Stimulated activated CD4-positive, alpha-beta T cell treated with anti-CD3 and anti-CD28 coated beads, Interleukin-4, amount 100 ng/mL, for 1 hour (primary cell): ENCODE measurements at regions not wholly inside any gene's neighbourhood (a gene's known extent, or its start where the extent isn't known, plus 50 kb on each side); places are given as distances from the start of the nearest gene placed in this dataset.

Source experiments
- DNase-seq: peaks from one replicate; pipeline ENCODE4 v3.0.0-alpha.2; 2020

DNA sequence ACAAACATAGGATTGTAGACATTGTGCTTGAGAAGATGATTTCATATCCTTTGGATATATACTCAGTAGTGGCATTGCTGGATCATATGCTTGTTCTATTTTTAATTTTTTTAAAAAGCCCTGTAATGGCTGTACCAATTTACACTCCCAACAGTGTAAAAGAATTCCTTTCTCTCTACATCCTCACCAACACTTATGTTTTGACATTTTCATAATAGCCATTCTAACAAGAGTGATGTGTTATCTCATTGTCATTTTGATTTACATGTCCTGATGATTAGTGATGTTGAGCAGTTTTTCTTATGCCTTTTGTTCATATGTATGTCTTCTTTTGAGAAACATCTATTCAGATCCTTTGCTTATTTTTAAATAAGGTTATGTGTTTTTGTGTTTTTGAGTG is 1039.2 kb upstream of the GOT2 start:
- DNase-seq = no peak

DNA sequence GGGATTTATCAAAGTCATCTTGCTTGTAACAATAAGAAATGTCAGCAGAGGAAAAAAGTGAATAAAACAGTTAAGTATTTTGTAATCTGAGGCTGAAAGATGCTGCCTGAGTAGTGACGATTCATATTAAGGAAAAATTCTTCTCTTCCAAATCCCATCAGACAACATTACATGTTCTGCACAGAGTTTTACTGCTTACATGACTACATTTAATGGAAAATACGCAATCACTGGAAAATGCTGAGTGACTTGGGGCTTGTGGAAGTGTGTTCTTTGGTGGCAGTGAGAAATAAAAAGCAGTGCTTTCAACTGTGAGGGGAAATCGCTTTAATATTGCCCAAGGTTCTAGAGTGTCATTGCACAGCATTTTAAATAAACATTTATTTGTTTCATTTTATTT is 1025.2 kb upstream of the GOT2 start:
- no peak for DNase-seq

GRCh38 chr16:59758848-59759247 is 1024.7 kb upstream of the GOT2 start:
- no peak for DNase-seq

DNA sequence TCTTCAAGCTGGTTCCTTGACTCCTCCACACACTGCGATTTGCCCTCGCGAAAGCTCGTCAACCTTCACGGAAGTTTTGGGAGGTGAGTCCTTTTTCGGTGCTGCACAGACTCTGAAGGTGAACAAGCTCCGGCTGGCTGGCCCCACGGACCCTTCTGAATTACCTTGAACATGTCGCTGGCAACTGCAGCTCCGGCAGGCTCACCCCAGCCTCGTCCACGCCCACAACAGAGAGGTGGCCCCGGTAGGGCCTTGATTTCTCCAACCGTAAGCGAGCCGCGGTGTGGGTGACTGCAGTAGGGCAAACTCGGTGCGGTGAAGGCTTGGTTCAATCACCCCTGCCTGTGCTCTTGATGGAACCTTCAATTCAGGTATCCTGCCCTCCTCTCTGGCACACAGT is 1020.7 kb upstream of the GOT2 start:
- no peak for DNase-seq

DNA sequence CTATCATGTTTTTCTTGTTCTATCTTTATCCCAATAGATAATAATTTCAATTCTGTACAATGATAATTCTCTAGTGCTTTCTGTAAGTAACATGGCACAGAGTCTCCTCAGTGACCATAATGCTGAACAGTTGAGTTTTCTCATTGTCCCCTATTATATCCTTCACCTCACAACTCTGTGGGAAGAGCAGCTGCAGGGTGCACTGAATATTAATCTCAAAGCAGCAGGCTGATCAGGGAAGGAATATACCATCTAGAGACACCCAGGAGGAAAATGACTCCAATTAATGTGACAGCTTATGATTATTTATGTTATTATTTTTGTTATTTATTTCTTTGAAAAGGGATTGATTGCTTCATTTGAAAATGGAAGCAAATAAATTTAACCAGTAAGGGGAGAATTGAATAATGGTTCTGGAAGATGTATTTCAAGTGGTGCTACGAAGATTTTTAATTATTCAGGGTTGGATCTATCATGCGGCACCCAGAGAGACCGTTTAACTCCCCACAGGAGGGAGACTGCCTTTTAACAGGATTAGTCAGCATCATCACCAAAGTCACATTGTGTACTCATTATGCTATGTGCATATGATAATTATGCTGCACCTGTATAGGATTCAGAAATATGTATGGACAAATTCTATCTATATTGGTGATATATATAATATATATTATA is 1015.7 kb upstream of the GOT2 start:
- DNase-seq = no peak

DNA sequence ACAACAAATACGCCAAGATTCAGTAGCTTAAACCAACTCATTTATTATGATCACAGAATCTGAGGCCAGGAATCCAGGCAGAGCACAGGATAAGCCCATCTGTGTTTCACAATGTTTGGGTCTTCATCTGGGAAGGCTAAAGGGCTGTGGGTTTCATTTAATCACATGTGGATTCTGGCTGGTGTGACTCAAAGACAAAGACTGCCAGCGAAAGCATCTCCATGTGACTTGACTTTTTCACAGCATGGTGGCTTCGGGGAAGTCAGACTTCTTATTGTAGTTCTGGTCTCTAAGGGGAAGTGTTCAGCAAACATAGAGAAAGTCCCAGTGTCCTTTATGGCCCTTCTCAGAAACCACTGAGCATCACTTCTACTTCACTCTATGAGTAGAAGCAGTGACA is 1014.4 kb upstream of the GOT2 start:
- no peak for DNase-seq

- DNase-seq = no peak
Observed at GRCh38 chr16:59743504-59743903, 1009.4 kb upstream of the GOT2 start.

- no peak for DNase-seq
Observed at GRCh38 chr16:59740858-59741257, 1006.7 kb upstream of the GOT2 start.

- DNase-seq = no peak
Observed at GRCh38 chr16:59737274-59737673, 1003.2 kb upstream of the GOT2 start.

- no peak for DNase-seq
Observed at GRCh38 chr16:59733321-59733720, 999.2 kb upstream of the GOT2 start.

DNA sequence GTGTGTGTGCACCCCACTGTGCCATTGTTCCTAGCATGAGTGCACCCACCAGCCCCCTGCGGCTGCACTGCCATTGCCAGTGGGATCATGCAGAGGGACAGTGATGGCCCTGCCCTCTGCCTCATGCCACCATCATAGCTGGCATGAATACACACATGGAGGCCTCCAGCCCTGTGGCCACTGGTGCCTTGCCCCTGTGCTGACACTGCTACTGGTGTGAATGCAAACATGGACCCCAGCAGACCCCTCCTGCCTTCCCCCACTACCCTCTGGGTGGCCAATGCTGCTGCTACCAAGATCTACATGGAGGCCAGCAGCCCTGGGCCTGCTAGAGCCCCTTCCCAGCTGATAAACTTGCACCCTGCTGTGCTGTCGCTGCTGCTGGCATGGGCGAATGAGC is 995.5 kb upstream of the GOT2 start:
- DNase-seq = no peak

DNA sequence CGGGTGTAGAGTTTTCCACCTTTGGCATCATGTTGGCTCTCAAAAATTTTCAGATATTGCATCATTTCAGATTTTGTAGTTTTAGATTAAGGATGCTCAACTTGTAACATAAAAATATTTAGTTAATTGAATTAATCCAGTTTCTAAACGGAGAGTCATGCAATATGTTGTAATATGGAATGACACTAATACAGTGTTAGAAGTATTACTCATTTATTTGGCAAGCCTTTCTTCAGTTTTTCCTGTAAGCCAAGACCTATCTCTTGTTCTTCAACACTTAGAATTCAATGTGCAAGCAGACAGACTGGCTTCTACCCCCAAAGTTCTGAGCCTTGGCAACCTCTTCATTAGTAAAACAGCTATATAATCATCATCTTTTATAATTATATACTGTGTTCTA is 985.0 kb upstream of the GOT2 start:
- no peak for DNase-seq

GRCh38 chr16:59707436-59708226 is 973.5 kb upstream of the GOT2 start:
- DNase-seq = no peak

GRCh38 chr16:59701963-59702930 is 968.1 kb upstream of the GOT2 start:
- no peak for DNase-seq

DNA sequence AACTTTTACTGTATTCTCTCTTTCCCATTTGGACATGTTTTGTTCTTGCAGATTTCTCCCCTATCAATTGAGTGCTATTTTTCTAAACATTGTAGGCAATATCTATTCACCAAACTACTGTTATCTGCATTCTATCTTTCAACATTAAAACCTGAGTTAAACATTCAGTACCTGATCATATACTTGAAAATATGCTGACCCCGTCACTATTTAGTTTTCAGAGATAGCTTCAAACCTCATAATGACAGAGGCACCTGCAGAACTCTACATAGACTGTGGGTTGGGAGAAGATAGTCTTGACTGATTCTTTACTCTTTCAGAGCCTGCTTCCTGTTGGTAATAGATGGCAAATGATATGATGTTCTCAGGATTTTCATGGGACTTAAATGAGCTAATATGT is 965.7 kb upstream of the GOT2 start:
- DNase-seq = no peak

GRCh38 chr16:59698346-59699020 is 964.4 kb upstream of the GOT2 start:
- no peak for DNase-seq

GRCh38 chr16:59697761-59698160 is 963.6 kb upstream of the GOT2 start:
- DNase-seq = no peak

- DNase-seq = no peak
Observed at GRCh38 chr16:59697236-59697635, 963.1 kb upstream of the GOT2 start.

- no peak for DNase-seq
Observed at GRCh38 chr16:59696495-59696894, 962.4 kb upstream of the GOT2 start.

DNA sequence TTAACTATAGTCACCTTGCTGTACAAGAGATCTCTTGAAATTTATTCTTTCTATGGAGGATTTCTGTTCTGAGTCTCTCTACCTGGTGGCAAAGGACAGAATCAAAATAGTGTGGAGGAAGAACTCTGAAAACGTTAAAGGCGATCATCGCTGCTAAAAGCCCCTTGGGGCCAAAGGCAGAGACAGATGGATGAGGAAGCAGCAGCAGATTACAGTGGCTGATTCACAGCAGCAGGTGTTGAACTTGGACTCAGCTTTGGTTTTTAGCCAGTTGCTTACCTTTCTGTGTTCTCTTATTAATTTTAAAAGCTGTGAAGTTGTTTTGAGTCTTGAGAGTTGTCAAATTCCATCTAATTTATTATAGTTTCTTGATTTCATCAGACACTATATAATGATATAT is 956.1 kb upstream of the GOT2 start:
- no peak for DNase-seq

GRCh38 chr16:59688006-59688405 is 953.9 kb upstream of the GOT2 start:
- DNase-seq = no peak

DNA sequence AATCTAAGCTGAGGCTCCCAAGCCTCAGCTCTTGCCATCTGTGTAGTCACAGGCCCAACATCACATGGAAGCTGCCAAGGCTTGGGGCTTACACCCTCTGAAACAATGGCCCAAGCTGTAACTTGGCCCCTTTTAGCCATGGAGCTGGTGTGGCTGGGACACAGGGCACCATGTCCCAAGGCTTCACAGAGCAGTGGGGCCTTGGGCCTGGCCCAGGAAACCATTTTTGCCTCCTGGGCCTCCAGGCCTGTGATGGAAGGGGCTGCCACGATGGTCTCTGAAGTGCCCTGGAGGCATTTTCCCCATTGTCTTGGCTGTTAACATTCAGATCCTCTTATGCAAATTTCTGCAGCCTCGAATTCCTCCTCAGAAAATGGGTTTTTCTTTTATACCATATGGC is 952.3 kb upstream of the GOT2 start:
- no peak for DNase-seq

DNA sequence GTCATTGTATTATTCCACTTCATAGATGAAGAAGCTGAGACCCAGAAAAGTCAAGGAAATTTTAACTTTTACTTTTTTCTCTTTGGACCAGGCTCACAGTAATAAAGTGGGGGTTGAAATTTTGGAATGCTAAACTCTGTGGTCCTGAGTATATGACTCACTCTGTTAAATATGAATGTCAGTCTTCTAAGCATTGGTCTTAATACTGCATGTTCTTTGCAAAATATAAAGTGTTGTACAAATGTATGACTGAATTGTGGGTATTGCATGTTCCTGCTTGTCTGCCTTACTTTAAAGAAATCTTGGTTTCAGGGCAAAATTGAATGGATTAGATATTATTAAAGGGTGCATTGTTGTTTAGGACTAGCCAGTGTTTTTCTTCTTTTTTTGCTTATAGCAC is 950.8 kb upstream of the GOT2 start:
- no peak for DNase-seq
